ENCODE measurements at regions not wholly inside any gene's neighbourhood (a gene's known extent, or its start where the extent isn't known, plus 50 kb on each side); places are given as distances from the start of the nearest gene placed in this dataset.

DNA sequence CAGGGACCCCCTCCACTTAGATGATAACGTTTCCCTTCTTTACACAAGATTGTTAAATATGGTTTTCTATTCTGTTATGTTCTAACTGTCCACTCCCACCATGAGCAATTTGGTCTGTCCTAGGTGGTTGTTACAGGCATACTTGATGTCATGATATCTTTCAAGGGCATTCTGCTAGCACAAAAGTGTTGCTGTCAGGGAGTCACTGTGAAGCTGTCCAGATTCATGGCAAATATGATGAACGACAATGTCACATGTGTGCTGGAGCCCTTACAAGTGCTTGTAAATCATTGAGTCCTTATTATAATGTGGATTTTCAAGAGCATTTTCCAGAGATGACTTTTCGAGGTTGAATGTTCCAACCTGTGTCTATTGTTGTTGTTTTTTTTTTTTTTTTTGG is 1250.7 kb upstream of the PRKX start:
- Histone ChIP-seq H3K27ac (no peak overlapping the region), H3K4me3 (no peak overlapping the region)

DNA sequence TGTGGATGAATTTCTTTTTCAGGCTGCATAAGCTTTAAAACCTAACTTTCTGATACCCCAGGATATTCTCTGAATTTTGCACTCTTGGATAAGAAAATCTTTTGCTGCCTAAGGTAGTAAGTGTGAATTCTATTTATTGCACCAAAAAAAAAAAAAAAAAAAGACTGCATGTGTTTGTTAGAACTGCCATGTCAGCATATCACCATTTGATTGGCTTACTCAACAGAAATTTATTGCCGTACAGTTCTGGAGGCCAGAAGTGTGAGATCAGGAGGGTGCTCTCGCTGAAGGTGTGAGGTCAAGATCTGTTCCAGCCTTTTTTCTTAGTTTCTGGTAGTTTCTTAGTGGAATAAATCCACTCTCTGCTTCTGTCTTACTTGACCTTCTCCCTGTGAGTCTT is 1250.0 kb upstream of the PRKX start:
- H3K27ac ChIP-seq = no peak overlapping the region
- H3K4me3 ChIP-seq = no peak overlapping the region

GRCh38 chrX:4944767-4945166 is 1231.3 kb upstream of the PRKX start:
- H3K4me3 ChIP-seq = no peak overlapping the region

GRCh38 chrX:4936315-4936714 is 1222.9 kb upstream of the PRKX start:
- Histone ChIP-seq H3K4me3 (no peak overlapping the region), H3K27ac (peak overlapping the region in 1 of 21 experiments; percentile 42)

More at GRCh38 chrX:4944767-4945166, 1231.3 kb upstream of the PRKX start:
- H3K27ac ChIP-seq = no peak overlapping the region

GRCh38 chrX:4935846-4936245 is 1222.4 kb upstream of the PRKX start:
- peak overlapping the region in 1 of 21 experiments; percentile 42 for H3K27ac ChIP-seq
- no peak overlapping the region for H3K4me3 ChIP-seq

GRCh38 chrX:4935401-4935800 is 1222.0 kb upstream of the PRKX start:
- Histone ChIP-seq H3K4me3 (no peak overlapping the region), H3K27ac (peak overlapping the region in 1 of 21 experiments; percentile 52)

- Histone ChIP-seq H3K27ac (no peak overlapping the region), H3K4me3 (no peak overlapping the region)
These were observed 1219.3 kb upstream of the PRKX start for GRCh38 chrX:4932790-4933189.

GRCh38 chrX:4930426-4930825 is 1217.0 kb upstream of the PRKX start:
- Histone ChIP-seq H3K4me3 (no peak overlapping the region), H3K27ac (no peak overlapping the region)

DNA sequence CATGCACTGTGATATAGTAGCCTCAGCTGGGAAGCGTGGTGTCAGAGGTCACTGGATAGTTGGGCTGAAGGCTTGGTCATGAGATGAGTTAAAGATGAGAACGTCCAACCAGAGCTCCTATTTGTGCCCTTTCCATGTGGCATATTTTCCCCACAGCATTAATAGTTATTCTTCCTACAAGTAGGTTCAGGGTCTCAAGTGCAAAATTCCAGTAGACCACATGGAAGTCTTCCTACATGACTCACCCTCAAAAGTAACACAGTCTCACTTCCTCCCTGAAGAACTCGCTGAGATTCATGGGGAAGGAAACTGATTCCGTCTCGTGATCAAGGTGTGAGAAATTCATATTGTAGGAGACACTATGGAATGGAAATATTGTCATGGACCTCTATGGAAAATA is 1212.5 kb upstream of the PRKX start:
- H3K27ac ChIP-seq = no peak overlapping the region
- H3K4me3 ChIP-seq = no peak overlapping the region

DNA sequence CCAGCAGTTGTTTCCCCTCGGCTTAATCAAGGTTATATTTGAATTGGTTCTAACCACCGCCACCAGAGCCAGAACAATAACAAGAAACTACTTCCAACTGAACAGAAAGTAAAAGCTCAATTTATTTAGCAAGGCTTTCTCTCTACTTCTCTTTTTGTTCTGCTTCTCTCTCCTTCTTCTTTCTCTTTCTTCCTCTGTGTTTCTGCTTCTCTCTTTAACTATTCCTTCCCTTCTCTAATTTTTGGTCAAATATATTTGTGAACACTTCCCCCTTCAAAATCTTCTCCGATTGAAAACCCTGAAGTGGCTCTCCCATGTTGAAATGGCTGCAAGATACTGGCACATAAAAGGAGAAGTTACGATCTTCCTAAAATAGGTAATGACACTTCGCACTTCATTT is 1195.9 kb upstream of the PRKX start:
- H3K4me3 ChIP-seq = no peak overlapping the region
- H3K27ac ChIP-seq = no peak overlapping the region

DNA sequence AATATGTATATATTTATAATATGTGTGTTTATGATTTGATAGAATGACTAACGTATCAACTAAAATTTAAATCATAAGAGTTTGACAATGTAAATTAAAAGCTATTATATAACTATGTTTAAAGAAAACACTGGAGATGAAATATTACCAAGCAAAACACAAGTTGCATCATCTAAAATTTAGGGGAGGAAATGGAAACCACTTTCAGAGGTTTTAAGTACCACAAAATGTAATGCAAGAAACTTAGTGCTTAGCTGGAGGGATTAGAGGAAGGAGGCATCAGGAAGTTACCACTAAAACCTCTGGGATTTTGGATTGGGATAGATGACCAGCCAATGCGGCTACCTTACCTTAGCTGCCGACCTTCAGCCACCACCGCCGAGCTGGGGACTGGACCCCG is 1192.1 kb upstream of the PRKX start:
- Histone ChIP-seq H3K4me3 (no peak overlapping the region), H3K27ac (no peak overlapping the region)

- Histone ChIP-seq H3K4me3 (no peak overlapping the region), H3K27ac (no peak overlapping the region)
These were observed 1167.8 kb upstream of the PRKX start for GRCh38 chrX:4881277-4881676.

DNA sequence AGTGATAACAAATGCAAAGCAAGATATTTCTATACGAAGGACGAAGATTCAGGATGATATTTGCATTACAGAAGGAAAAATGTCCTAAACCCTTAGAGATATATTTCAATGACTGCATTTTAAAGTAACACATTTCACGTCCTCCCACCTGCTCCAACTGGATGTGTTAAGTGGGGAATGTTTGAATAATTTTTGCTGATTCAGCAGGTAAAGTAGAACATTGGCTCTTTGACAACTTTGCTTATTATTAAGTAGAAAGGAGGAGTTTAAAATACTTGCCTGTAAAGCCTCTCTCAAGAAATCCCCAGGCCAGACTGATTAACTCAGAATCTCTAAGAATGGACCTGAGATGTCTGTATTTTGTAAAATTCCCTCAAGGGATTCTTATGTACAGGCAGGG is 1165.2 kb upstream of the PRKX start:
- Histone ChIP-seq H3K4me3 (no peak overlapping the region), H3K27ac (no peak overlapping the region)

- Histone ChIP-seq H3K4me3 (no peak overlapping the region), H3K27ac (no peak overlapping the region)
These were observed 1162.8 kb upstream of the PRKX start for GRCh38 chrX:4876268-4876667.

DNA sequence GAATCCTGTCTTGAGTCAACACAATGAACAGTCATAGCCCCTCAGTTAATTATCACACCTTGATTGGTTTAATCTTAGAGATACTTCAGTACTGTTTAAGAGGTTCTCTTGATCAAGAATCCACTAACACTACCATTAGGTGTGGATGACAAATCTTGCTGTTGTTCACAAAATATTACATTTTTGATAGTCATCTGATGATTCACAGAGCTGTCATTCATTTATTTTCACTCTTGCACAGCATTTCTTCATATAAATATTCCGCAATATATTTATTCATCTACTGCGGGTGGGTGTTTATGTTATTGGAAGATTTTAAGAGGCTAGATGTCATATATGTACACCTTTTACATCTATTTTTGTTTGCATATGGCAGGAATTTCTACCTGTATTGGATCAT is 1138.1 kb upstream of the PRKX start:
- Histone ChIP-seq H3K27ac (no peak overlapping the region), H3K4me3 (no peak overlapping the region)

DNA sequence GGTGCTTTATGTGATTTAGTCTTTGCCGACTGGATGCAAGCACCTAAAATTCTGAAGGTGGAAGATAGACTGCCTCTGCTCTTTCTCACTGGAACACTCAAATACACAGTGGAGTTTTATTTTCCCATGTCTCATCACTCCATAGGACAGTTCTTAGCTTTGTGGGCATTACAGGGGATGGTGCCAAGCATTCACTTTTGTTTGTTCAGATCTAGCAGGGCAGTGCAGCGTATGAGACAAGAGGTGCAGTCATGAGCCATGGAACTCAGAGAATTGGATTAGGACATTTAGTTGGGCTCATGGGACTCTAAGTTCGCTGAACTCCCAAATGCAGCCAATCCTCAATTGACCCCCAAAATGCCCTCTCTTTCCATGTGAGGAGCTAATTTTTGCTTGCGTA is 1136.9 kb upstream of the PRKX start:
- no peak overlapping the region for H3K4me3 ChIP-seq
- no peak overlapping the region for H3K27ac ChIP-seq

- Histone ChIP-seq H3K27ac (no peak overlapping the region), H3K4me3 (no peak overlapping the region)
These were observed 1130.9 kb upstream of the PRKX start for GRCh38 chrX:4844376-4844775.

DNA sequence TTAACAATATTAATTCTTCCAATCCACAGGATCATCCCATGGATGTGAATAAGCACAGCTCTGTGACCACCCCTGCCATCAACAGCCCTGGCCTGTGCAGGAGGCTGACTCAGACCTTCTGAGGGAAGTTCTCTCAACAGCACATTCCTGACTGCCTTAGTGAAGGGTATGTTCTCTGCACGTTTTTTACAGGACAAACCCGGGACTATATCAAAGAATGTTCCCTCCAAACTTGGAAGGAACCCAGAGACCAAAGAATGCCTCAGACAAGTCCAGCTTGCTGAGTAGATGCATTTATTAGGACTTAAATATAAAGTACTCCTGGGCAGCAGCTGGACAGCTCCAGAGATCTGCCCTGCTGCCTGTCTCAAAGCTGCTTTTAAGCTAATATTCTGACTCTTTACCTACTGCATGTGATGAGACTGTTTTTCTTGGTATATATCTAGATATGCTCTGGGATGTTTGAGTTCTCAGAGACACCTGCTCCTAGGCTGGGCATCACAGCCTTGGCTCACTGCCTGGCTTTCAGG is 1127.8 kb upstream of the PRKX start:
- no peak overlapping the region for H3K4me3 ChIP-seq
- no peak overlapping the region for H3K27ac ChIP-seq

GRCh38 chrX:4831574-4831973 is 1118.1 kb upstream of the PRKX start:
- H3K4me3 ChIP-seq = no peak overlapping the region
- H3K27ac ChIP-seq = no peak overlapping the region

DNA sequence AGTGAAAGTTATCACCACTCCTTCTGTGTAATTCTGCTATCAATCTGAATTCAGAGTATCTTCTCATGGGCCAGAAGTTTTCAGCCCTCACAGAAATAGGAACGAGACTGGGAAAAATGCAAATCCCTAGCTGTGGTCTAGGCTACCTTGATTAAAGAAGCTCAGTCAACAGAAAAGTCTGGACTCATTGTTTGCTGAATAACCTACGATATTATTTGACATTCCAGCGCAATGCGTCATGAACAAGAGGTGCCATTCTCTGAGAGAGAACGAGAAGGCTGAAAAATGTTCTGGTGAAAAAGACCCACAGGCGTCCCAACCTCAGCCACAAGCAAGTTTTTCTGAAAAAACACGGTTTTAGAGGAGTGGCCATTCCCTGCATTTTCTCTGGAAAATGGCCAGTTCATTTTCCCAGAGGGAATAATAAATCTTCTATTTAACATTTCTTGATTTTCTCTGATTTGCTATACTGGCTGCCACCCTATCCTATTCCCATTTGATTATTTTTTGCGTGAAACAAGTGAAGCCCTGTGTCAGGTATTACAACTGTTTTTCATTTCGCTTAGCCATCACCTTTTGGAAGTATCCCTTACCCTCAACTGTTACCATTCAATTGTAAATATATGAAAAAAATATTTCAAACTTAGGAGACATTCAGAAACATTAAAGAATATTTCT is 1117.6 kb upstream of the PRKX start:
- no peak overlapping the region for H3K4me3 ChIP-seq
- no peak overlapping the region for H3K27ac ChIP-seq

DNA sequence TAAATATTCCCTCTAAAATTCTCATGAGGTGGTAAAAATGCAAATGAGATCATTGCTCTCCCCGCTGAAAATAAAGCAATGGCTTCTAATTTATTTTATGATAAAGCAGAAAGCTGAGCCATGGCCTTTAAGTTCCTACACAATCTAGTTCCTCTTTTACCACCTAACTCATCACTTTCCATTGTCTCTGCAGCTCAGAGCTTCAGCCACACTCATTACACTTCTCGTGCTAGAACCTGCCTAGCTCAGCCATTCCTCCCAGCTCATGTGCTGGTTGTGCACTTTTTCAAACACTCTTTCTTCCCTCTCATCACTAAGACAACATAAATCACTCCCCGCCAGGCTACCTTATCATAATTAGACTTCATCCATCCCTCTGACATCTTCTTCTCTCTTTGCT is 1112.1 kb upstream of the PRKX start:
- H3K4me3 ChIP-seq = no peak overlapping the region
- no peak overlapping the region for H3K27ac ChIP-seq

DNA sequence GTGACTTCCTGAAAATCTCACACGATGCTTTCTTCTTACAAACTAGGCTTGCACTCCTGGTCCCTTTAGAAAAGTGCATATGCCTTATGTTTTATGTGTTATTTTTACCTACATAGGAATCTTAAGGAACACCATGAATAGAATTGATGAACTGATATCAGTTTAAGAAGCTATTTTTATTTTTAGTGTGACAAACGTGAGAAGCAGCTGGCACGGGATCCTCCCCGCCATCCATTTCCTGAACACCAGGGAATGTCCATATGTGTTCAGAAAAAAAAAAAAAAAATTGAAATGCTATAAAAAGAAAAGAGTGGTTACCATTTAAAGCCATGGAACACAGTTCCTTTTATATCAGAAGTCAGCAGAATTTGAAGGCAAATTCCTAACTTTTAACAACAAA is 1096.1 kb upstream of the PRKX start:
- no peak overlapping the region for H3K27ac ChIP-seq

More for the DNA sequence above, 1096.1 kb upstream of the PRKX start:
- H3K4me3 ChIP-seq = no peak overlapping the region
